ENCODE measurements at regions not wholly inside any gene's neighbourhood (a gene's known extent, or its start where the extent isn't known, plus 50 kb on each side); places are given as distances from the start of the nearest gene placed in this dataset.

DNA sequence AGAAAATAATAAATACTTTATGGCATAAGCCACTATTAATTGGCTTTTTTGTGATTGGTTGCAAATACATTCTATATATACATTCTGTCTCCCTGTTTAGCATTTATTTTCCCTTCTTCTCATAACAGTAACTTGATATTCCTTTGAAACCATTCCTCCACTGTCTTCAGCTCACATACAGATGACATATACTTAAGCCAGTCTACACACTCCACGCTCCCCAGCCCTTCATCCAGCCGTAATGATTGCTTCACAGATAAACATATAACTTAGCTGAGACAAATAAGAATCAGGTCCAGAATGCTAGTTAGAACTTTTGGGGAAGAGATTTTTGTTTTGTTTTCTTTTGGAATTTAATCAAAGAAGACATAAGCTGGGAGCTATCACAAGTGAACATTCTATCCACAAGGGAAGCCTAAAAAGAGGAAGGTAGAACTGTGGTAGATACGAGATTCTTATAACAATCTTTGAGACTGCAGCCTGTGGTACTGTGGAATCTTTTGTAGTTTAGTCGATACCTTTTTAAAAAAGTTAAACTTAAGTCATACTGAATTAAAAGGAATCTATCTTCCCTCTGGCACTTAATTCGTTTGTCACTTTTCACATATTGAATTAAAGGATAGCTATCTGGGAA is 365.1 kb upstream of the PRR16 start:
- DNase-seq (ENCODE audit: low spot score), result no peak
- TF ChIP-seq, protein P1, sequence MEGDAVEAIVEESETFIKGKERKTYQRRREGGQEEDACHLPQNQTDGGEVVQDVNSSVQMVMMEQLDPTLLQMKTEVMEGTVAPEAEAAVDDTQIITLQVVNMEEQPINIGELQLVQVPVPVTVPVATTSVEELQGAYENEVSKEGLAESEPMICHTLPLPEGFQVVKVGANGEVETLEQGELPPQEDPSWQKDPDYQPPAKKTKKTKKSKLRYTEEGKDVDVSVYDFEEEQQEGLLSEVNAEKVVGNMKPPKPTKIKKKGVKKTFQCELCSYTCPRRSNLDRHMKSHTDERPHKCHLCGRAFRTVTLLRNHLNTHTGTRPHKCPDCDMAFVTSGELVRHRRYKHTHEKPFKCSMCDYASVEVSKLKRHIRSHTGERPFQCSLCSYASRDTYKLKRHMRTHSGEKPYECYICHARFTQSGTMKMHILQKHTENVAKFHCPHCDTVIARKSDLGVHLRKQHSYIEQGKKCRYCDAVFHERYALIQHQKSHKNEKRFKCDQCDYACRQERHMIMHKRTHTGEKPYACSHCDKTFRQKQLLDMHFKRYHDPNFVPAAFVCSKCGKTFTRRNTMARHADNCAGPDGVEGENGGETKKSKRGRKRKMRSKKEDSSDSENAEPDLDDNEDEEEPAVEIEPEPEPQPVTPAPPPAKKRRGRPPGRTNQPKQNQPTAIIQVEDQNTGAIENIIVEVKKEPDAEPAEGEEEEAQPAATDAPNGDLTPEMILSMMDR (IDR thresholded peaks at IDR 0.05; ENCODE audit: extremely low read depth, missing control alignments), result no peak

DNA sequence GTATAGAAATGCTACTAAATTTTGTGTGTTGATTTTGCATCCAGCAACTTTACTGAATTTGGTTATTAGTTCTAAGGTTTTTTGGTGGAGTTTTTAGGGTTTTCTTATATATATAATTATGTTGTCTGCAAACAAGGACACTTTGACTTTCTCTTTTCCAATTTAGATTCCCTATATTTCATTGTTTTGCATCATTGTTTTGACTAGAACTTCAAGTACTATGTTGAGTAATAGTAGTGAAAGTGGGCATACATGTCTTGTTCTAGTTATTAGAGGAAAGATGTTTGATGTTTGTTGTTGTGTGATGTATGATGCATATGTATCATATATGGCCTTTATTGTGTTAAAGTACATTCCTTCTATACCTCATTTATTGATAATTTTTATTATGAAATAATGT is 362.3 kb upstream of the PRR16 start:
- no peak for DNase-seq (ENCODE audit: low spot score)
- TF ChIP-seq, protein P1 (IDR thresholded peaks at IDR 0.05; ENCODE audit: extremely low read depth, missing control alignments), result no peak

DNA sequence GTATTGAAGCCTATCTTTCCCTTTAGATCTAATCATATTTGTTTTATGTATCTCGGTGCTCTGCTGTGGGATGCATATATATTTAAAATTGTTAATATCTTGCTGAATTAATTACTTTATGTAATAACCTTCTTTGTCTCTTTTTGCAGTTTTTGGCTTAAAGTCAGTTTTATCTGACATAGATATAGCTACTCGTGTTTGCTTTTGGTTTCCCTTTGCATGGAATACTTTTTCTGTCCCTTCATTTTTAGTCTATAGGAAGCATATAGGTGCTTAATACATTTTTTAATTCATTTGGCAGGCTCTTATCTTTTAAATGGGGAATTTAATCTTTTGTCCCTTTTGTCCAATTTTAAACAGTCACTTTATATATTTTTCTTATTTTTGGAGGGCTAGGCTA is 360.6 kb upstream of the PRR16 start:
- TF ChIP-seq, protein P1 (IDR thresholded peaks at IDR 0.05; ENCODE audit: extremely low read depth, missing control alignments), result no peak
- no peak for DNase-seq (ENCODE audit: low spot score)

- TF ChIP-seq, protein P1 (IDR thresholded peaks at IDR 0.05; ENCODE audit: extremely low read depth, missing control alignments), result no peak
- no peak for DNase-seq (ENCODE audit: low spot score)
Measured at GRCh38 chr5:120106912-120107525, 357.1 kb upstream of the PRR16 start.

GRCh38 chr5:120108586-120109248 is 355.4 kb upstream of the PRR16 start:
- DNase-seq (ENCODE audit: low spot score), result no peak
- TF ChIP-seq, protein P1 (IDR thresholded peaks at IDR 0.05; ENCODE audit: extremely low read depth, missing control alignments), result no peak

- TF ChIP-seq, protein P1 (IDR thresholded peaks at IDR 0.05; ENCODE audit: extremely low read depth, missing control alignments), result no peak
- DNase-seq (ENCODE audit: low spot score), result no peak
Measured at GRCh38 chr5:120122703-120123102, 341.4 kb upstream of the PRR16 start.

DNA sequence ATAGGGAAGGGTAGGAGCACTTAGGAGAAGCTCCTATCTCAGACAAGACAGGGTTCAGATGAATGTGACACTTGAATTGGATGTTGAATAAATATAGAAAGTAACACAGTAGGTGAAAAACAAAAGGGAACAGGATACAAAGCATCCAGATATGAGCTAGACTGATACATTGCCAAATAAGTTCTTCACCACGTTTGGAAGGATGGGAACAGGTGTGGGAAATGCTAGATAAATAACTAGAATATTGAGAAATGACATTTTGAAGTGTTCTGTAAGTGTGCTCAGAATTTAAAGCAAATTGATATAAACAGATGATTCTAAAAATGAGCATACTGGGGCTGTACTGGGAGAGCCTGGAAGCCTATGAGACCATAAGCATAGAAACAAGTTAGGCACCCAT is 340.1 kb upstream of the PRR16 start:
- DNase-seq (ENCODE audit: low spot score), result no peak
- TF ChIP-seq, protein P1 (IDR thresholded peaks at IDR 0.05; ENCODE audit: extremely low read depth, missing control alignments), result no peak

All from GM20000 (cell line).